GM21390 (cell line): ENCODE measurements at regions not wholly inside any gene's neighbourhood (a gene's known extent, or its start where the extent isn't known, plus 50 kb on each side); places are given as distances from the start of the nearest gene placed in this dataset.
"Not testable (repeated sequence)": the region's sequence is repeated elsewhere in the genome, so short reads cannot be mapped to it uniquely, and the experiment has no call there.

Experiments used
- ATAC-seq: cut with Tn5 transposase; IDR thresholded peaks from one replicate; pipeline ENCODE4 v1.9.1; 2021; ENCODE audit not compliant: unreplicated experiment

DNA sequence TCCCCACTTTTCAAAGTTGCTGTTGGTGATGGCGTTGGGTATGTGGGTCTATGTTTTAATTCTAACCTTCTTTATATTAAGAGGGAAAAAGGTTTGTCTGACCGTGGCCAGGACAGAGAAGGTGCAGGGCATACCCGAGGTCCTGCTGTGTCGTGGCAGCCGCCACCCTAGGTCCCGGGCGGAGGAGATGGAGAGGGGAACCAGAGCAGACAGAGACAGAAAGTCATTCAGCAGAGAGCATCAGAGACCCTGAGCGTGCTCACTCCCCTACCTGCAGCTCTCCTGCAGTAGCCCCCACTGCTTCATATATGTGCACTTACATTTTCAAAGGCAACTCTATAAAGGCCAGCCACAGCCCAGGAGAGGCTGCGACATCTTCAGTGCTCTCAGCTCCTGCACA lies 327.2 kb upstream of the TNRC6C start:
- no peak for ATAC-seq

DNA sequence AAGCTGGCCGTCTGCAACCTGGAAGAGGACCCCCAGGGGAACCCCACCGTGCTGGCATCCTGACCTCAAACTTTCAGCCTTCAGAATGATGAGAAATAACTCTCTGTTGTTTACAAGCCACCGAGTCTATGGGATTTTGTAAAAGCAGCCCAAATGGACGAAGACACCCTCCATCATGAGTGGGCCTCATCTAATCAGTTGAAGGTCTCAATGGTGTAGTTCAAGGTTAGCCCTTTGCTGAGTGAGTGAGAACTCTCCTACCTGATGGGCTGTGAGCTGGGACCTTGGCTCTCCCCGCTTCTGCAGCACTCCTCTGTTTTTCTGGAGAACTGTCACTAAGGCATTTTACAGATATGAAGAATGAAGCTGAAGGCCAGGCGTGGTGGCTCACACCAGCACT lies 325.9 kb upstream of the TNRC6C start:
- ATAC-seq = no peak

DNA sequence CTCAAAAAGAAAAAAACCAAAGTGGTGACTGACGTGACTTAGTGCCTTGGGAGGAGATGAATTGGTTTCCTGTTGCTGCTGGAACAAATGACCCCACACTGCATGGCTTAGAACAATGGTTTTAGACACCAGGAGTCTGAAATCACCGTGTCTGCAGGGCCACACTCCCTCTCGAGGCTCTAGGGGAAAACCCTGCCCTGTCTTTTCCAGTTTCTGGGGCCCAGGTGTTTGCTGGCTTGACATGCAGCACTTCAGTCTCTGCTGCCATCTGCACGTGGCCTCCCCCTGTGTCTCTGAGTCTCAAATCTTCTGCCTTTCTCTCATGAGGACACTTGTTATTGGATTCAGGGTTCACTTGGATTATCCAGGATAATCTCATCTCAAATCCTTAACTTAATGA lies 323.8 kb upstream of the TNRC6C start:
- no peak for ATAC-seq

DNA sequence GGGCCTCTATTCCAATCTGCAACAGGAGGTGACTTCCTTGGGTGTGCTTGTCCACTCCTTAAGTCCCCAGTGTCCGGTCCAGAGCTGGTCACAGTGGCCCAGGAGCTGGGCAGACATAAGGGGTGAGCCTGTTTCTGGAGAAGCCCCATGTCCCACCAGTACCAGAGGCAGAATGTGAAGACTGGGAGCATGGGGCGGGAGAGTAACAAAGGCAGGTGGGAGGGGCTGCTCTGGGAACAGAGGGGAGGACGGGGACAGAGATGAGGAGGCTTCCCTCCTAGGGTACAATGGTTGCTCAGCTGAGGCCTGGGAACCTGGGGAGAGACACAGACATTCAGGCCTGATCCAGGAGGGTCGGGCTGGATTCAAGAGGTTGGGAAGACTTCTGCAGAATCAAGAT lies 323.3 kb upstream of the TNRC6C start:
- ATAC-seq = no peak

DNA sequence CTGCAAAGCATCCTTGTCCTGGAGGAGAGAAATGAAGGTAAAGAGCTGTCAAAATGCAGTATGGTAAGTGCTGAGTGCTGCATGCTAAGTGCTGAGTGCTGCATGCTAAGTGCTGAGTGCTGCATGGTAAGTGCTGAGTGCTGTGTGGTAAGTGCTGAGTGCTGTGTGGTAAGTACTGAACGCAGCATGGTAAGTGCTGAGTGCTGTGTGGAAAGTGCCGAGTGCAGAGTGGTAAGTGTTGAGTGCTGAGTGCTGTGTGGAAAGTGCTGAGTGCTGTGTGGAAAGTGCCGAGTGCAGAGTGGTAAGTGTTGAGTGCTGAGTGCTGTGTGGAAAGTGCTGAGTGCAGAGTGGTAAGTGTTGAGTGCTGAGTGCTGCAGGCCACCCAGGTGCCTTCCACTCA lies 322.7 kb upstream of the TNRC6C start:
- not testable (repeated sequence) for ATAC-seq

DNA sequence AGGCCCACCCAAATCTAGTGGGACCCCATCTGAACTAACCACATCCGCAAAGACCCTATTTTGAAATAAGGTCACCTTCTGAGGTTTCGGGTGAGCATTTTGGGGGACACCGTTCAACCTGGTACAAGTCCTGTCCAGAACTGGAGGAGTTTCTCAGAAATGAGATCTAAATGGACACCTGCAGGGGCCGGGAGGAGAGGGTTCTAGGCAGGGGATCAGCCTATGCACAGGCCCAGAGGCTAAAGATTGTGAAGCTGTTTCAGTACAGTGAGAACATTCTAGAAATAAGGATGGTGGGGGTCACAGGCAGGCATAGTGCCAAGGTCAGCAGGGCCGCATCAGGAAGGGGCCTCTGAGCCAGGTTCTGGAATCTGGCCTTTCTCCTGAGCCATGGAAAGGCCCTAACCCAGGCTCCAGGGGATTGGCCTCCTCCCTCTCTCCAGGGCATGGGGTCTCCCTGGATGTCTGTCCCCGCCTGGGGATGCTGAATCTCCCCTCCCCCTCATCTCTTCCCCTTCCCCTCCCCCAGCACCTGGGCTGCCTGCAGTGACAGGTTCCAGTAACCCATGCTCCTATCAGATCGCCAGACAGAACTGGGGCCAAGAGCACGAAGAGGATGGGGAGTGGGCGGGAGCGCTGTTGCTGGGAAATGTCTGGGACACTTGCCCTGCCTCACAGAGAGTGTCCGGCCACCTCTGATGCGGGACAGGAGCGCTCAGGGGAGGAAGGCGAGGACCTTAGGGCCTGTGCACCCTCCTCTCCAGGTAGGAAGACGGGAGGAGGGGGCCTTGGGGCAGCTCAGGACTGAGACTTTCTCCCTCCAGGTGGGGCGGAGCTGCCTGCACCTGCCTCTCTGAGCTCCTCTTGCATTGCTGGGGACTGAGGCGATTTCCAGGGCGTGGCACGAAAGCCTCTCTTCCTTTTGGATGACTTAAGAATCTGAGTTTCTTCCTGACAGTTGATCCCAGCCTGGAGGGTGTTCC lies 321.4 kb upstream of the TNRC6C start:
- no peak for ATAC-seq

DNA sequence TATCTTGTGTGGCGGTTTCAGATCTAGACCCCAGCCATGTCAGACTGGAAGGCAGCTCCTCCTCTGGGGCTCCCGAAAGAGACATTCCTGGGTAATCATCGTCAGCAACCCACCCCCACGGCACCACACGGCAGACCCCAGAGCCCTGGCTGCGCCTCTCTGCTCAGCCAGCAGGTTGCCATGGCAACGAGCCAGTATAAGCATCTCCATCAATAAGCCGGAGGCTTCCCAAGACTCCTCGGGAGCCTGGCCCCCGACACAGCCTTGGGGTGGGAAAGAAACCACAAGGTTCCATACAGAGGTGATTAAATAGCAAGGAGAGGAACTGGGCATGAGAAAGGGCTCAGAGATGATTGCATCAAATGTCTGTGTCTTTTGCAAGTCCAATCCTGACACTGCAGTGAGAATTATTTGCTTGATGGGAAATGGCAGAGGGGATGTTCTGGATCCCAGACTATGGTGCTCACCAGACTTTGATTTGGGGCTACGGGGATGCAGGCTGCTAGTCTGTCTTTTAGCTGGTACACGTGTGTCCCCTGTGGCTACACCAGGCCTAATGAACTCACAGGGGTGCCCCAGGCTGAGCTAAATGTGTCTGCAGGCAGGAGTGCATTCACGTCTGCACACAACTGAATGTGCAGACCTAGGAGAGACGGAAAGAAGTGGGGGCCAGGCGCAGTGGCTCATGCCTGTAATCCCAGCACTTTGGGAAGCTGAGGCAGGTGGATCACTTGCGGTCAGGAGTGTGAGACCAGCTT lies 320.5 kb upstream of the TNRC6C start:
- ATAC-seq = no peak

DNA sequence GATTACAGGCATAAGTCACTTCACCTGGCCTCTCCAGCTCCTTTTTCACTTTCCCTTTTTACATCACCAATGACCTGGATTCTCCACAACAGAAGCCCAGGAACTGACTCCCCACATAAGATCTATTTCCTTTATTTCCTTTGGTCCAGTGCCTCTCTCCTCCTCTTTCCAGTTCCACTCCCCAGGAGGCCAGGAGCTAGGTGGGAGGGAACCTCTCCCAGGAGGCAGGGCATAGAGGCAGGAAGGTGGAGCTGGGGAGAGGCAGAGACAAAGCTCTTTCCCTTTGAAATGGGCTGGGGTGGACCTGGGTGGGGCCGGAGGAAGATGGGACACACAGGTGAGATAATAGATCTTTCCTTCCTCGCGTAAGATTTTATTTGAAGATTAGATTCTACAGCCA lies 318.3 kb upstream of the TNRC6C start:
- ATAC-seq = no peak

DNA sequence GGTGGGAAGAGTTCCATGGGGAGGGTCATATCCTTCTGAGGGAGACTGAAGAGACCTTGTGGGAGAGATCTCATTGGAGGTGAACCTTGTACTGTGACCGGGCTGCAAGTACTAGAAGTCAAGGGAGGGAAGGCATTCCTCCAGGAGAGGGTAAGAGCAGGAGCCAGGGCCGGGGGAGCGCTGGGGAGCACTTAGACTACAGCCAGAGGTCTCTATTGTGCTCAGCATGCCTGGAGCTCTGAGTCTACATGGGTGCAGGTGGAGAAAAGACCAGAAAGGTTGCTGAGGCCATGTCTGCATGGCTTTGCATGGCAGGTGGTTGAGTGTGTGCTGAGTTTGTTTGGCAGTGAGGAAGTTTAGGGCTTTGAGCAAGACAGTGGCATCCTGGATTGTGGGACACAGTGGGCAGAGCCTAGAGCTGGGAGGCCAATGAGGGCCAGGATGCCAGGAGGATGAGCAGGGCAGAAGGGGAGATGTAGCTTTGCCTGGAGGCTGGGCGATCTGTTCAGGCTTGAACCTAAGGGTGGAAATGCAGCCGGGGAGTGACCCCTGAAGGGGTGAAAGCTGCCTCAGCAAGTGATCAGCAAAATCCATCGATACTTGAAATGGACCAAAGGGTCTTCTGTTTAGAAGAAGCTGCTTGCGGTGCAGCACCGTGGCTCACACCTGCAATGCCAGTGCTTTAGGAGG lies 317.4 kb upstream of the TNRC6C start:
- no peak for ATAC-seq

DNA sequence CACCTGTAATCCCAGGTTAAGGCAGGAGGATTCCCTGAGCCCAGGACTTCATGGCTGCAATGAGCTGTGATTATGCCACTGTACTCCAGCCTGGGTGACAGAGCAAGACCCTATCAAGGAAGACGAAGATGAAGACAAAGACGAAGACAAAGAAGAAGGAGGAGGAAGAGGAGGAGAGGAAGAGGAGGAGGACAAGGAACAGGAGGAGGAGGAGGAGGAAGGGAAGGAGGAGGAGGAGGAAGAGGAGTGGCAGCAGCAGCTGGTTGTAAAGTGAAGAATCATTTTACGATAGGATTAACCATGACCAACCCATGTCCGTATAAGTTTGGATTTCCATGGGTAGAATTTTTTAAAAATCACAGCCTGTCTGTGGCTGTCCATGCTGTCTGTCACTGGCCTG lies 316.8 kb upstream of the TNRC6C start:
- ATAC-seq = no peak

DNA sequence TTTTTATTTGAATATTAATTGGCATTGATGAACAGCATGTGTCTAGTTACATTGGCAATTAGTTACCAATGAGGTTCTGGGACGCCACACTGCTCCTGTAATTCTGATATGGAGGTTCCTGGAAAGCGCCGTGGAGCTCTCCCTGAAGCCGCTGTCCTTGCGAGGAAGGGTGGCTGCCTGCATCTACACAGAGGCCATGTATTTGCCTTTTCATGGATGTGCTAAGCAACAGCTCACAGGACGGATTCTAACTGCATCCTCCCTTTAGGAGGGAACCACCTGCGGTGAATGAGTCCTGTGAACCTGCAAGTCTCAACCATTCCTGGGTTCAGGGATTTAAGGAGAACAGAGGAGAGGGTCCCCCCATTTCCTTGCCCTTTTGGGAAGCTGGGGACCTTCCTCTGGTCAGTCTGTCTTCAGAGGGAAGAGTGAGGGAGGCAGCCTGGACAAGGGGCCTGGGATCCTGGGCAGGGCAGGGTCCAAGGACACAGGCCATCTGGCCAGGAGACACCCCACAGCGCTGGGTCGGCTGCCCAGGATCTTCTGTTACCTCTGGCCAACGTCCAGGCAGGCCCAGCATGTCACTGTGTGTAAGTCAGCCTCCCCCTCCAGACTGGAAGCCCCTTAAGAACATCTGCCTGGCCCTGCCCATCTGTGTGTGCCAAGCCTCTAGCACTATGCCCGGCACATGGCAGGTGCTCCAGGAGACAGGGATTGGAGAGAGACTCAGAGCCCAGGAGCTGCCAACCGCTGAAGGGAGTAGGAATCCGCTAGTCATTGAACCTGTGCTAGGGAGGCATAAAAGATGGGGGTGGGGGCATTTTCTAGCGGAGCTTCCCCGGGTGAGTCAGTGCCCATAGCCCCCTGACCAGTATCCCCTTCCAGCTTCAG lies 314.1 kb upstream of the TNRC6C start:
- no peak for ATAC-seq

DNA sequence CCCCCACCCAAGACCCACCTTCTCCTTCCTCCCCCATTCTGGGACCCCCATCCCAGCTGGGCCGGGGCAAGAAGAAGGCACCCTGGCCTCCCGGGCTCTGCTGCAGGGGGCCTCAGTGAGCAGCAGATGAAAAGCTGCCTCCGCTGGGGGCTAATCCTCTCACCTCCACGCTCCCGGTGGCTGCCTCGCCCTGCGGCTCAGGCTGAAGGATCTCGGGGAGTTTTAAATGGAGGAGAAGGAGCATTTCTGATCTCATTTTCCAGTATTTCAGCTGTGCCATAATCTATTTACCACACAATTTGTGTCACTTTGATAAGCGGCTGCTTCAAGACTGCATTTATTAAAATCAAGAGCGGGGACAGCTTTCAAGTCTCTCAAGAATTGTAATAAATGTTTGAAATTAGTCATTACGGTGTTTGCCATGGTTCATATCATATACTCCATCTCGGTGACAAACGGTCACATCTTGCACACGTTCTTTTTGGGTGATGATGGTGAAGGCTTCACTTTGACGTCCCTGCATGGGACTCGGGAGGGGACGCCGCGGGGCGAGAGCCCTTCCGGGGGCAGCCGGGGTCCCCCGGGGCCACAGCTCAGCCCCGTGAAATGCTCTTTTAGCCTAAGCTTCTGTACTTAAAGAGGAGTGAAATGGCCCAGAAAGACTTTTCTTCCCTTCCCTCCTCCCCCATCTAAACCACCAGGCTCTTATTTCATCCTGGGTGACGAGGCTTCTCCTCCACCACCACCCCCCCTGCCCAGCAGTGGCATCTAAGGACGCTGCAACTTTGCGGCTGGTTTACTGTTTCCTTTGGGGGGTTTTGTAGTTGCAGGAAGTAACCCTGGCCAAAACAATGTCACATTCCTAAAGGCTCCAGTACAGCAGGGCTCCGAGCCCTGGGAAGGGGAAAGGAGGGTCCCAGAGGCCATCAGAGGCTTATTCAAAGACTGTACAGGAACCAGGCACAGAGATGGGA lies 313.1 kb upstream of the TNRC6C start:
- no peak for ATAC-seq

DNA sequence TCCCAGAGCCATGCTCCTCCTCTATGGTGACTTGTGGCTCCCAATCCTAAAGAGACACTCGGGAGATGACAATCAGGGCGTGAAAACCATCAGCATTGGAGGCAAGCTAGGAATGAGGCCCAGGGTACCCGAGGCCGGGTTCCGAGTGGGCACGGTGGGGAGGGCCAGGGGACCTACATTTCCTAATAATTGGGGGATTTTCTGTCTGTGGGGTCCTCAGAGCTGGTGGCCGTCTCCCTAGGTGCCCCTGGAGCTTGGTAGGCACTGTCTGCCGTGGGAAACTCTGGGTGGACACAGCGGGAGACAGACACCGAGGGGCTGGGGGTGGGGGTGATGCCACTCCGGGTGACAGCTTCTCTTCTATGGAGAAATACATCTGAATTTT lies 312.5 kb upstream of the TNRC6C start:
- no peak for ATAC-seq

DNA sequence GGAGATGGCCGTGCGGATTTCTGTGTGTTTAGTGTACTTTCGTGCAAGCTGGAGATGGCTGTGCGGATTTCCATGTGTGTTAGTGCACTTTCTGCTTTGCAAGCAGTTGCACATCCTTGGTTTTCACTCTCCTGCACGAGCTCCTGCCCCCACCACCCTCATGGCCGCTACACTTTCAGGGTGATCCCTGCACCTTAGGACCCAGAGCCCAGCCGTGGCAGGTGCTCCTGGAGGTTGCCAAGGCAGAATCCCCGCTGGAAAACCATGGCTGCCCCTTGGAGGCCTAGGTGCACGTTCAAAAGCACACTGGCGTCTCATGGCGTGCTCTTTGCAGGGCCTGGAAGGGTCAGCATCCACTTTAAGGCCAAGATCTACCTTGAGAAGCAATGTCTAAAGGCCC lies 311.0 kb upstream of the TNRC6C start:
- ATAC-seq = no peak

DNA sequence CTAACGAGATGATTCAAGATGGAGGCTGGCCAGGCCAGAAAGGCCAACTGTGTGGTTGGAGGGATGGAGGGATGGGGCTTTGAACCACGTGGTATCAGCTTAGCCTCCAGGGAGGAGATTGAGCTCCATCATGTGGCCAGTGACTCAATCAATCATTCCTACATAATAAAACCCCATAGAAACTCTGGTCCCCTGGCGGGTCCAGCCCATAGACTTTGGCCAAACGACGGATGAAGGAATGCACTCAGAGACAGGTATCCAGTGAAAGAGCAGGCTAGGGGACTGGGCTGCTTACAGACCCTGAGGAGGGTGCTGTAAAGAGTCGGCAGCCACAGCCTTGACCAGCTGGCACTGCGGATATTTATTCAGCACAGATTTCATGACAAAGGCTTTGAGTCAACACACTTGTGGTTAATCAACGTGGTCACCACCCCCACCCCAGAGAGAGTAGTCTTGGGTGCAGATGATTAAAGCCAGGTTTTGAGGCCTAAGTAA lies 308.7 kb upstream of the TNRC6C start:
- ATAC-seq = no peak

DNA sequence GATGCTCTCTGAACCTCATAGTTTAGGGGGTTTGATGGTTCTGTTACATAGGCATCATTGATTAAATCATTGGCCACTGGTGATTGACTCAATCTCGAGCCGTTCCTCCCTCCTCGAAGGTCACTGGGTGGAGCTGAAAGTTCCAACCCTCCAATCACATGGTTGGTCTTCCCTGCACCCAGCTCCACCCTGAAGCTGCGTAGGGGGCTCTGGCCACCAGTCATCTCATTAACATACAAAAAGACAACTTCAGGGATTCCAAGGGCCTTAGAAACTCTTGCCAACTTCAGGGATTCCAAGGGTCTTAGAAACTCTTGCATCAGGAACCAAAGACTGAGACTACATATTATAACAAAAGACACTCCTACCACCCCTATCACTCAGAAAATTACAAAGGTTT lies 306.5 kb upstream of the TNRC6C start:
- ATAC-seq = no peak

DNA sequence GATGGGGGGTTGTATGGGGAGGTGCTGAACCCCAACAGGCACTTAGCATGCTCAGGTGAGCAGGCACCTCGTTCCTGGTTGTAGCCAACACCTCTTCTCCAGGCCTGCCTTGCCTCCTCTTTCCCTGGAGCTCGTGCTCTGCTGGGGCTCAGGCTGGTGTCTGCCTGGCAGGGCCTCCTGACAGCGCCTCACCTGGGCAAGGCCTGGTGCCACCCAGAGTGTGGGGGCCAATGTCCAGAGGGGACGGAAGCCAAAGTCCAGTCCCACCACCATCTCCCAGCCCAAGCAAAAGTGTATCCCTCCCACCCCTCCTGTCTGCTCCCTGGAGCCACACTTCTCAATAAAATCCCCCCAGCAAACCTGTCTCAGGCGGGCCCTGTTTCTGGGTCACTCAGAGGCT lies 304.2 kb upstream of the TNRC6C start:
- ATAC-seq = no peak

DNA sequence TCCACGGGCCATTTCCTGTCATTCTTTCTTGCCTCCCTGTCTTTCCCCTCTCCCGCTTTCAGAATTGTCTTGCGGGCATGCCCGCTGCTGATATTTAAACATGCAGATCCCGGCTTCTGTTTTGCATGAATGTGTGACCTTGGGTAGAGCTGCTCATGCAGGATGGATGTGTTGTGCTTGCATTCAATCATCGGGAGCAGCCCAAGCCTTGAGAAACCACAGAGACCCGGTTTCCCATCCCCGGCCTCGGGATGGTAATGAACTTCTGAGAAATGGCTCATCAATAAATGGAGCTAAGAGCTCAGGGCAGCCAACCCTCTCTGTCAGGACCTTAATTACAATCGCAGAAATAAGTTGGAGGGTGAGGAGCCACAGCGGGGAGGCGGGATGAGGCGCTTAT lies 303.7 kb upstream of the TNRC6C start:
- no peak for ATAC-seq

DNA sequence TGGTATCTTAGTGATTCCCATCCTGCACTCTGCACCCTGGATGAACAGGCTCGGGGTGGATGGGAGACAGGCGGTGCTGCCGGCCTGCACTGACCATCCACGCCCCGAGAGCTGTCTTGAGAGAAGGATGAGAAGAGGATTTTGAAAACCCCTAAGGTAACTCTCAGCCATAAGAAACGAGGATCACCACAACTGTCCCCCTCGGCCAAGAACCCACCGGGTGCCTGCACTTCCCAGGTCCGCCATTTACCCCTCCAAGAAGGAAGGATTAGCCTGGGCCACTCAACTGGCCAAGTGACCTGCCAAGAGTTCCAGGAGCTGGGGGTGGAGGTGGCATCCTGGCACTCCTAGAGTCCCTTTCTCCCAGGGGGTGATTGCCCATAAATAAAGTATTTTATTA lies 302.4 kb upstream of the TNRC6C start:
- no peak for ATAC-seq
